ENCODE measurements at regions not wholly inside any gene's neighbourhood (a gene's known extent, or its start where the extent isn't known, plus 50 kb on each side); places are given as distances from the start of the nearest gene placed in this dataset.
"Not testable (repeated sequence)": the region's sequence is repeated elsewhere in the genome, so short reads cannot be mapped to it uniquely, and the experiment has no call there.

- DNase-seq (ENCODE audit: low read depth in 2 of 3, low spot score in 2 of 3) = no peak
Measured at GRCh38 chr18:1394966-1395365, 490.3 kb downstream of the ADCYAP1 start.

GRCh38 chr18:1408376-1408775 lies 503.7 kb downstream of the ADCYAP1 start:
- DNase-seq (ENCODE audit: low read depth in 2 of 3, low spot score in 2 of 3) = no peak

GRCh38 chr18:1412655-1413322 lies 508.1 kb downstream of the ADCYAP1 start:
- DNase-seq (ENCODE audit: low read depth in 2 of 3, low spot score in 2 of 3) = no peak

GRCh38 chr18:1413323-1413675 lies 508.6 kb downstream of the ADCYAP1 start:
- DNase-seq (ENCODE audit: low read depth in 2 of 3, low spot score in 2 of 3) = no peak

GRCh38 chr18:1416074-1416473 lies 511.4 kb downstream of the ADCYAP1 start:
- no peak for DNase-seq (ENCODE audit: low read depth in 2 of 3, low spot score in 2 of 3)

GRCh38 chr18:1421502-1421901 lies 516.8 kb downstream of the ADCYAP1 start:
- no peak for DNase-seq (ENCODE audit: low read depth in 2 of 3, low spot score in 2 of 3)

- no peak for DNase-seq (ENCODE audit: low read depth in 2 of 3, low spot score in 2 of 3)
Measured at GRCh38 chr18:1422634-1423033, 518.0 kb downstream of the ADCYAP1 start.

- DNase-seq (ENCODE audit: low read depth in 2 of 3, low spot score in 2 of 3) = no peak
Measured at GRCh38 chr18:1425679-1426078, 521.0 kb downstream of the ADCYAP1 start.

- no peak for DNase-seq (ENCODE audit: low read depth in 2 of 3, low spot score in 2 of 3)
Measured at GRCh38 chr18:1435487-1435886, 530.8 kb downstream of the ADCYAP1 start.

GRCh38 chr18:1436199-1436598 lies 531.5 kb downstream of the ADCYAP1 start:
- no peak for DNase-seq (ENCODE audit: low read depth in 2 of 3, low spot score in 2 of 3)

- DNase-seq (ENCODE audit: low read depth in 2 of 3, low spot score in 2 of 3) = no peak
Measured at GRCh38 chr18:1438458-1438910, 533.8 kb downstream of the ADCYAP1 start.

GRCh38 chr18:1438967-1439366 lies 534.3 kb downstream of the ADCYAP1 start:
- no peak for DNase-seq (ENCODE audit: low read depth in 2 of 3, low spot score in 2 of 3)

- not testable (repeated sequence) for DNase-seq (ENCODE audit: low read depth in 2 of 3, low spot score in 2 of 3)
Measured at GRCh38 chr18:1444062-1444461, 539.4 kb downstream of the ADCYAP1 start.

- DNase-seq (ENCODE audit: low read depth in 2 of 3, low spot score in 2 of 3) = no peak
Measured at GRCh38 chr18:1446765-1447164, 542.1 kb downstream of the ADCYAP1 start.

- no peak for DNase-seq (ENCODE audit: low read depth in 2 of 3, low spot score in 2 of 3)
Measured at GRCh38 chr18:1452821-1453220, 548.1 kb downstream of the ADCYAP1 start.

GRCh38 chr18:1455605-1456004 lies 550.9 kb downstream of the ADCYAP1 start:
- DNase-seq (ENCODE audit: low read depth in 2 of 3, low spot score in 2 of 3) = no peak

GRCh38 chr18:1458547-1458946 lies 553.9 kb downstream of the ADCYAP1 start:
- no peak for DNase-seq (ENCODE audit: low read depth in 2 of 3, low spot score in 2 of 3)

GRCh38 chr18:1463981-1464380 lies 559.3 kb downstream of the ADCYAP1 start:
- DNase-seq (ENCODE audit: low read depth in 2 of 3, low spot score in 2 of 3) = no peak

GRCh38 chr18:1464444-1465217 lies 560.0 kb downstream of the ADCYAP1 start:
- no peak for DNase-seq (ENCODE audit: low read depth in 2 of 3, low spot score in 2 of 3)

GRCh38 chr18:1466035-1466434 lies 561.4 kb downstream of the ADCYAP1 start:
- DNase-seq (ENCODE audit: low read depth in 2 of 3, low spot score in 2 of 3) = no peak

GRCh38 chr18:1467461-1467964 lies 562.8 kb downstream of the ADCYAP1 start:
- no peak for DNase-seq (ENCODE audit: low read depth in 2 of 3, low spot score in 2 of 3)

GRCh38 chr18:1468550-1468949 lies 563.9 kb downstream of the ADCYAP1 start:
- no peak for DNase-seq (ENCODE audit: low read depth in 2 of 3, low spot score in 2 of 3)

Data from activated CD8-positive, alpha-beta memory T cell treated with anti-CD3 and anti-CD28 coated beads for 48 hours (primary cell).